NCI-H524 (cell line): ENCODE measurements at regions not wholly inside any gene's neighbourhood (a gene's known extent, or its start where the extent isn't known, plus 50 kb on each side); places are given as distances from the start of the nearest gene placed in this dataset.
"Not testable (repeated sequence)": the region's sequence is repeated elsewhere in the genome, so short reads cannot be mapped to it uniquely, and the experiment has no call there.

ENCODE experiments used
- DNase-seq, 2 experiments: peaks; one replicate each; lab custom pipeline; 2025; lab: John Stamatoyannopoulos, UW

GRCh38 chrX:55326985-55327384 is 62.3 kb upstream of the PAGE3 start:
- DNase-seq, result no peak

- no peak for DNase-seq
Observed at GRCh38 chrX:55335296-55335695, 70.6 kb upstream of the PAGE3 start.

GRCh38 chrX:55336176-55336575 is 71.5 kb upstream of the PAGE3 start:
- no peak for DNase-seq

GRCh38 chrX:55340896-55341433 is 76.2 kb upstream of the PAGE3 start:
- DNase-seq, result no peak

- DNase-seq, result peak in 1 of 2 experiments; percentile 28
Observed at GRCh38 chrX:55342533-55343501, 78.1 kb upstream of the PAGE3 start.

GRCh38 chrX:55356609-55357008 is 91.9 kb upstream of the PAGE3 start:
- DNase-seq, result no peak

- no peak for DNase-seq
Observed at GRCh38 chrX:55357236-55357635, 92.5 kb upstream of the PAGE3 start.

- DNase-seq, result no peak
Observed at GRCh38 chrX:55379396-55379795, 72.5 kb upstream of the MAGEH1 start.

- no peak for DNase-seq
Observed at GRCh38 chrX:55389376-55389775, 62.6 kb upstream of the MAGEH1 start.

GRCh38 chrX:55396836-55397235 is 55.1 kb upstream of the MAGEH1 start:
- not testable (repeated sequence) for DNase-seq
